IMR-90 (cell line): ENCODE measurements at regions not wholly inside any gene's neighbourhood (a gene's known extent, or its start where the extent isn't known, plus 50 kb on each side); places are given as distances from the start of the nearest gene placed in this dataset.

Experiments
- ATAC-seq: fragments of 200-7000 bp; cut with Tn5 transposase; 2 replicates; pipeline ENCODE4 v1.9.1; 2020; ENCODE audit warnings: low read depth, mild to moderate bottlenecking, moderate library complexity
- BruUV-seq: library from RNA; stranded (reverse); fragments of 400-500 nt; replicated peaks from 2 replicates; lab custom pipeline; 2021; lab: Mats Ljungman, UMichigan
- CTCF ChIA-PET: fragments of 300-600 bp; formaldehyde crosslinking; extraction: SDS; loops from one replicate; lab custom pipeline; 2021; ENCODE audit warnings: antibody characterized with exemption; lab: Yijun Ruan, JAX
- POLR2A ChIA-PET: fragments of 300-600 bp; sonication (Branson Sonifier 250); formaldehyde crosslinking; loops from one replicate; lab custom pipeline; 2022; ENCODE audit warnings: antibody characterized with exemption; ENCODE audit not compliant: unreplicated experiment; lab: Charles Lee
- DNase-seq: peaks from one replicate; pipeline ENCODE4 v3.0.0; 2013
- H2AFZ ChIP-seq: replicated peaks from 2 replicates; pipeline ENCODE3; 2013; ENCODE audit warnings: low read length, mild to moderate bottlenecking; ENCODE audit not compliant: poor library complexity
- H2AK5ac ChIP-seq: 2 replicates; pipeline ENCODE4 v1.6.1; 2013; ENCODE audit warnings: low read depth, low read length, inconsistent platforms
- H2AK9ac ChIP-seq: replicated peaks from 2 replicates; pipeline ENCODE3; 2013; ENCODE audit warnings: mild to moderate bottlenecking, low read depth, low read length, moderate library complexity; ENCODE audit not compliant: poor library complexity
- H2BK120ac ChIP-seq: 2 replicates; pipeline ENCODE4 v1.6.1; 2013; ENCODE audit warnings: low read depth, low read length, inconsistent platforms
- H2BK15ac ChIP-seq: 3 replicates; pipeline ENCODE4 v1.6.1; 2013; ENCODE audit warnings: low read depth, low read length, inconsistent platforms
- H2BK20ac ChIP-seq: 2 replicates; pipeline ENCODE4 v1.6.1; 2013; ENCODE audit warnings: low read depth, mild to moderate bottlenecking, inconsistent platforms, low read length, moderate library complexity
- H2BK5ac ChIP-seq: 2 replicates; pipeline ENCODE4 v1.6.1; 2013; ENCODE audit warnings: mild to moderate bottlenecking, low read depth, low read length, inconsistent platforms; ENCODE audit not compliant: poor library complexity, severe bottlenecking
- H3K14ac ChIP-seq: replicated peaks from 2 replicates; pipeline ENCODE4 v1.6.1; 2013; ENCODE audit warnings: low read depth, low read length, inconsistent platforms
- H3K18ac ChIP-seq: 2 replicates; pipeline ENCODE4 v1.6.1; 2013; ENCODE audit warnings: low read depth, low read length, control low read depth
- H3K23ac ChIP-seq: 2 replicates; pipeline ENCODE4 v1.6.1; 2013; ENCODE audit warnings: low read depth, low read length, inconsistent platforms
- H3K27ac ChIP-seq: 2 replicates; pipeline ENCODE4 v1.5.1; 2013; ENCODE audit warnings: mild to moderate bottlenecking, control low read depth, low read length; ENCODE audit not compliant: insufficient read depth
- H3K27me3 ChIP-seq: 2 replicates; pipeline ENCODE4 v1.6.1; 2013; ENCODE audit warnings: low read length; ENCODE audit not compliant: control insufficient read depth, insufficient read depth
- H3K36me3 ChIP-seq: 2 replicates; pipeline ENCODE4 v1.6.1; 2013; ENCODE audit warnings: low read length, mixed read lengths; ENCODE audit not compliant: control insufficient read depth, insufficient read depth
- H3K4ac ChIP-seq: 2 replicates; pipeline ENCODE4 v1.6.1; 2013; ENCODE audit warnings: low read depth, low read length, inconsistent platforms
- H3K4me1 ChIP-seq: 2 replicates; pipeline ENCODE4 v1.6.1; 2013; ENCODE audit warnings: low read length, mixed read lengths; ENCODE audit not compliant: control insufficient read depth, insufficient read depth
- H3K4me2 ChIP-seq: 2 replicates; pipeline ENCODE4 v1.6.1; 2013; ENCODE audit warnings: low read depth, mild to moderate bottlenecking, control low read depth, low read length, moderate library complexity
- H3K4me3 ChIP-seq: 2 replicates; pipeline ENCODE4 v1.5.1; 2013; ENCODE audit warnings: low read depth, mild to moderate bottlenecking, control low read depth, low read length, moderate library complexity; ENCODE audit not compliant: insufficient read depth
- H3K56ac ChIP-seq: 2 replicates; pipeline ENCODE4 v1.6.1; 2013; ENCODE audit warnings: low read length, inconsistent platforms; ENCODE audit not compliant: insufficient read depth; ENCODE audit errors: extremely low read depth
- H3K79me1 ChIP-seq, 2 experiments: 2 replicates each; pipeline ENCODE4 v1.6.1; 2013; ENCODE audit warnings: low read length in 2 of 2, inconsistent platforms in 1 of 2, low read depth in 1 of 2
- H3K9ac ChIP-seq: 2 replicates; pipeline ENCODE4 v1.6.1; 2013; ENCODE audit warnings: low read depth, low read length, control low read depth
- H3K9me1 ChIP-seq: 2 replicates; pipeline ENCODE4 v1.6.1; 2013; ENCODE audit warnings: low read length, inconsistent platforms; ENCODE audit not compliant: insufficient read depth
- H3K9me3 ChIP-seq: 2 replicates; pipeline ENCODE4 v1.6.1; 2013; ENCODE audit warnings: low read length; ENCODE audit not compliant: control insufficient read depth, insufficient read depth
- H4K20me1 ChIP-seq: 2 replicates; pipeline ENCODE4 v1.6.1; 2013; ENCODE audit warnings: low read length, inconsistent platforms; ENCODE audit not compliant: insufficient read depth
- H4K5ac ChIP-seq: 2 replicates; pipeline ENCODE4 v1.6.1; 2013; ENCODE audit warnings: mild to moderate bottlenecking, low read depth, low read length, control low read depth
- H4K8ac ChIP-seq, 2 experiments: 2 replicates each; pipeline ENCODE4 v1.6.1; 2013; ENCODE audit warnings: low read depth in 2 of 2, low read length in 2 of 2, control low read depth in 1 of 2, inconsistent platforms in 1 of 2
- H4K91ac ChIP-seq: 2 replicates; pipeline ENCODE4 v1.6.1; 2013; ENCODE audit warnings: low read depth, low read length, inconsistent platforms; ENCODE audit not compliant: insufficient read depth
- BHLHE40 ChIP-seq: fragments of 150-350 bp; IDR thresholded peaks from 2 replicates; pipeline ENCODE4 v1.6.1; 2016; ENCODE audit warnings: mild to moderate bottlenecking, low read depth, low read length
- CEBPB ChIP-seq: IDR thresholded peaks from 2 replicates; pipeline ENCODE4 v1.6.1; 2012; ENCODE audit warnings: low read depth, low read length, improper control_type of control experiment
- CHD1 ChIP-seq: IDR thresholded peaks from 2 replicates; pipeline ENCODE4 v1.6.1; 2012; ENCODE audit warnings: low read depth, low read length, improper control_type of control experiment
- CTCF ChIP-seq: conservative IDR thresholded peaks from 2 replicates; pipeline ENCODE4 v1.5.1; 2012; ENCODE audit warnings: mild to moderate bottlenecking, low read depth, low read length, improper control_type of control experiment
- FOS ChIP-seq: fragments of 150-350 bp; IDR thresholded peaks from 2 replicates; pipeline ENCODE4 v1.6.1; 2016; ENCODE audit warnings: low read depth, low read length
- MAFK ChIP-seq: IDR thresholded peaks from 2 replicates; pipeline ENCODE4 v1.6.1; 2012; ENCODE audit warnings: low read depth, low read length, improper control_type of control experiment
- MAZ ChIP-seq: IDR thresholded peaks from 2 replicates; pipeline ENCODE4 v1.6.1; 2012; ENCODE audit warnings: low read depth, mild to moderate bottlenecking, low read length, improper control_type of control experiment, moderate library complexity, borderline replicate concordance
- MXI1 ChIP-seq: IDR thresholded peaks from 2 replicates; pipeline ENCODE4 v1.6.1; 2012; ENCODE audit warnings: low read depth, mild to moderate bottlenecking, low read length, moderate library complexity, borderline replicate concordance
- NFE2L2 ChIP-seq: fragments of 150-350 bp; IDR thresholded peaks from 2 replicates; pipeline ENCODE4 v1.6.1; 2016; ENCODE audit warnings: low read depth, mild to moderate bottlenecking, low read length
- POLR2A ChIP-seq: IDR thresholded peaks from 2 replicates; pipeline ENCODE4 v1.6.1; 2012; ENCODE audit warnings: mild to moderate bottlenecking, low read depth, low read length
- RAD21 ChIP-seq: IDR thresholded peaks from 2 replicates; pipeline ENCODE4 v1.6.1; 2012; ENCODE audit warnings: low read length, improper control_type of control experiment
- RCOR1 ChIP-seq: IDR thresholded peaks from 2 replicates; pipeline ENCODE4 v1.6.1; 2012; ENCODE audit warnings: mild to moderate bottlenecking, low read length, improper control_type of control experiment; ENCODE audit not compliant: insufficient replicate concordance
- RFX5 ChIP-seq: IDR thresholded peaks from 2 replicates; pipeline ENCODE4 v1.8.0; 2012; ENCODE audit warnings: low read depth, mild to moderate bottlenecking, low read length, moderate library complexity
- SMC3 ChIP-seq: fragments of 150-350 bp; IDR thresholded peaks from 2 replicates; pipeline ENCODE4 v1.6.1; 2016; ENCODE audit warnings: low read depth, mild to moderate bottlenecking, antibody characterized with exemption, low read length, moderate library complexity
- dilution Hi-C: fragments of 300-500 bp; cut with HindIII; formaldehyde crosslinking; loops from one replicate; pipeline ENCODE4 v1.14.3; 2018; ENCODE audit warnings: low sequenced_read_pairs; ENCODE audit not compliant: unreplicated experiment
- in situ Hi-C: fragments of 300-500 bp; cut with MboI; formaldehyde crosslinking; loops from 3 replicates; pipeline ENCODE4 v1.14.3; 2019; ENCODE audit warnings: low sequenced_read_pairs, inconsistent platforms, mixed read lengths
- intact Hi-C: fragments of 100-400 bp; cut with micrococcal nuclease; formaldehyde crosslinking; loops from 2 replicates; pipeline ENCODE4 v1.10.0; 2022
- TF ChIP-seq, protein P1 (sequence below): fragments of 150-350 bp; IDR thresholded peaks from 2 replicates; pipeline ENCODE4 v1.6.1; 2017; ENCODE audit warnings: mild to moderate bottlenecking, antibody characterized with exemption, low read length, low read depth
- TF ChIP-seq, protein P2 (sequence below): fragments of 150-350 bp; IDR thresholded peaks from 2 replicates; pipeline ENCODE4 v1.6.1; 2016; ENCODE audit warnings: low read depth, mild to moderate bottlenecking, low read length, moderate library complexity, borderline replicate concordance

GRCh38 chr5:28957450-28957849 is 1919.1 kb upstream of the CDH9 start:
- POLR2A ChIA-PET: no interaction called here
- DNase-seq (no peak), ATAC-seq (no peak)
- H2BK15ac ChIP-seq: no peak overlapping the region
- no peak overlapping the region for H4K8ac ChIP-seq
- peaks cover 2% of the 10 kb centered on the region; the same call in 1 of the 2 replicates for H3K9me3 ChIP-seq
- H4K5ac ChIP-seq: no peak overlapping the region
- H3K27ac ChIP-seq: no peak overlapping the region
- CTCF ChIA-PET: no interaction called here
- H2BK20ac ChIP-seq: no peak overlapping the region
- intact Hi-C loops (no loop called here), dilution Hi-C loops (no loop called here), in situ Hi-C loops (no loop called here)
- TF ChIP-seq CTCF (no peak), MXI1 (no peak), MAFK (no peak), POLR2A (no peak), MAZ (no peak), RCOR1 (no peak), CEBPB (no peak), RAD21 (no peak), RFX5 (no peak), BHLHE40 (no peak), CHD1 (no peak), NFE2L2 (no peak), SMC3 (no peak), FOS (no peak)
- TF ChIP-seq, protein P1, sequence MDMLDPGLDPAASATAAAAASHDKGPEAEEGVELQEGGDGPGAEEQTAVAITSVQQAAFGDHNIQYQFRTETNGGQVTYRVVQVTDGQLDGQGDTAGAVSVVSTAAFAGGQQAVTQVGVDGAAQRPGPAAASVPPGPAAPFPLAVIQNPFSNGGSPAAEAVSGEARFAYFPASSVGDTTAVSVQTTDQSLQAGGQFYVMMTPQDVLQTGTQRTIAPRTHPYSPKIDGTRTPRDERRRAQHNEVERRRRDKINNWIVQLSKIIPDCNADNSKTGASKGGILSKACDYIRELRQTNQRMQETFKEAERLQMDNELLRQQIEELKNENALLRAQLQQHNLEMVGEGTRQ: no peak
- TF ChIP-seq, protein P2, sequence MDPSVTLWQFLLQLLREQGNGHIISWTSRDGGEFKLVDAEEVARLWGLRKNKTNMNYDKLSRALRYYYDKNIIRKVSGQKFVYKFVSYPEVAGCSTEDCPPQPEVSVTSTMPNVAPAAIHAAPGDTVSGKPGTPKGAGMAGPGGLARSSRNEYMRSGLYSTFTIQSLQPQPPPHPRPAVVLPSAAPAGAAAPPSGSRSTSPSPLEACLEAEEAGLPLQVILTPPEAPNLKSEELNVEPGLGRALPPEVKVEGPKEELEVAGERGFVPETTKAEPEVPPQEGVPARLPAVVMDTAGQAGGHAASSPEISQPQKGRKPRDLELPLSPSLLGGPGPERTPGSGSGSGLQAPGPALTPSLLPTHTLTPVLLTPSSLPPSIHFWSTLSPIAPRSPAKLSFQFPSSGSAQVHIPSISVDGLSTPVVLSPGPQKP: no peak
- no TSS peak for BruUV-seq
- H3K36me3 ChIP-seq: no peaks in the 10 kb centered on the region
- H2AK5ac ChIP-seq: no peak overlapping the region
- no peak overlapping the region for H3K4me2 ChIP-seq
- no peaks in the 10 kb centered on the region for H3K27me3 ChIP-seq
- no peak overlapping the region for H3K4me3 ChIP-seq
- H3K56ac ChIP-seq: no peak overlapping the region
- H3K9ac ChIP-seq: no peak overlapping the region
- H3K4ac ChIP-seq: no peak overlapping the region
- no peak overlapping the region for H3K18ac ChIP-seq
- H2AFZ ChIP-seq: no peak overlapping the region
- no peaks in the 10 kb centered on the region for H3K79me1 ChIP-seq
- no peak overlapping the region for H3K14ac ChIP-seq
- H4K20me1 ChIP-seq: no peaks in the 10 kb centered on the region
- no peak overlapping the region for H2BK5ac ChIP-seq
- no peaks in the 10 kb centered on the region for H3K9me1 ChIP-seq
- no peak overlapping the region for H2BK120ac ChIP-seq
- H2AK9ac ChIP-seq: no peak overlapping the region
- H3K4me1 ChIP-seq: no peaks in the 10 kb centered on the region
- no peak overlapping the region for H3K23ac ChIP-seq
- no peak overlapping the region for H4K91ac ChIP-seq
